ENCODE measurements at regions not wholly inside any gene's neighbourhood (a gene's known extent, or its start where the extent isn't known, plus 50 kb on each side); places are given as distances from the start of the nearest gene placed in this dataset.

DNA sequence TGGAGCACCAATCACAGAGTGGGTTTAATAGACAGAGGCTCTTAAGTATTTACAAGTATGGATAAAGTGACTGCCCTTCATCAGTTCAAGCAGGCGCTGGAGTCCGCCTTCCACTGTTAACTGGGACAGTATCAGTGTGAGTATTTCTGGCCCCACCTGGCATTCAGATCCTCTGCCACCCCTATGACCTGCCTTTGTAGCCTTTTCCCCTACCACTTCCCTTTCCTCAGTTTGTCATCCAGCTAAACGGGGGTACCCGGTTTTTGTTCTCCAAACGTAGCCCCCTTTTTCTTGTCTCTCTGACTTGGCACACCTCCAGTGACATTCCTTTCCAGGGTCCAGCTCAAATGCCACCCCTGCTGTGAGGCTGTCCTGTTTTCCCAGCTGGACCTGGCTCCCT is 134.4 kb downstream of the SNX10 start:
- TF ChIP-seq, protein P1, sequence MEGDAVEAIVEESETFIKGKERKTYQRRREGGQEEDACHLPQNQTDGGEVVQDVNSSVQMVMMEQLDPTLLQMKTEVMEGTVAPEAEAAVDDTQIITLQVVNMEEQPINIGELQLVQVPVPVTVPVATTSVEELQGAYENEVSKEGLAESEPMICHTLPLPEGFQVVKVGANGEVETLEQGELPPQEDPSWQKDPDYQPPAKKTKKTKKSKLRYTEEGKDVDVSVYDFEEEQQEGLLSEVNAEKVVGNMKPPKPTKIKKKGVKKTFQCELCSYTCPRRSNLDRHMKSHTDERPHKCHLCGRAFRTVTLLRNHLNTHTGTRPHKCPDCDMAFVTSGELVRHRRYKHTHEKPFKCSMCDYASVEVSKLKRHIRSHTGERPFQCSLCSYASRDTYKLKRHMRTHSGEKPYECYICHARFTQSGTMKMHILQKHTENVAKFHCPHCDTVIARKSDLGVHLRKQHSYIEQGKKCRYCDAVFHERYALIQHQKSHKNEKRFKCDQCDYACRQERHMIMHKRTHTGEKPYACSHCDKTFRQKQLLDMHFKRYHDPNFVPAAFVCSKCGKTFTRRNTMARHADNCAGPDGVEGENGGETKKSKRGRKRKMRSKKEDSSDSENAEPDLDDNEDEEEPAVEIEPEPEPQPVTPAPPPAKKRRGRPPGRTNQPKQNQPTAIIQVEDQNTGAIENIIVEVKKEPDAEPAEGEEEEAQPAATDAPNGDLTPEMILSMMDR (conservative IDR thresholded peaks at IDR 0.05) = no peak
- TF ChIP-seq EZH2 (IDR thresholded peaks at IDR 0.05; ENCODE audit: low read depth) = no peak
